ENCODE measurements at regions not wholly inside any gene's neighbourhood (a gene's known extent, or its start where the extent isn't known, plus 50 kb on each side); places are given as distances from the start of the nearest gene placed in this dataset.
A peak's percentile ranks its signal among the peaks of the same experiment; 100 is the strongest.
"Not testable (repeated sequence)": the region's sequence is repeated elsewhere in the genome, so short reads cannot be mapped to it uniquely, and the experiment has no call there.

- WGBS, 2 donors = 60 to 75% methylated on average over 1 of the region's 1 CpG
- Histone ChIP-seq H3K9me3 (no peaks in the 10 kb centered on the region), H3K4me1 (no peaks in the 10 kb centered on the region), H3K4me3 (no peak overlapping the region), H3K27me3 (no peaks in the 10 kb centered on the region), H3K36me3 (no peaks in the 10 kb centered on the region), H3K27ac (no peak overlapping the region)
- intact Hi-C loops (cut with DNase I) = no loop called here
- TF ChIP-seq POLR2A (IDR thresholded peaks at IDR 0.05) = no peak
- TF ChIP-seq CTCF (IDR thresholded peaks at IDR 0.05) = no peak
- DNase-seq = no peak
These were observed 282.0 kb upstream of the MAP2 start for GRCh38 chr2:209141818-209142217.

DNA sequence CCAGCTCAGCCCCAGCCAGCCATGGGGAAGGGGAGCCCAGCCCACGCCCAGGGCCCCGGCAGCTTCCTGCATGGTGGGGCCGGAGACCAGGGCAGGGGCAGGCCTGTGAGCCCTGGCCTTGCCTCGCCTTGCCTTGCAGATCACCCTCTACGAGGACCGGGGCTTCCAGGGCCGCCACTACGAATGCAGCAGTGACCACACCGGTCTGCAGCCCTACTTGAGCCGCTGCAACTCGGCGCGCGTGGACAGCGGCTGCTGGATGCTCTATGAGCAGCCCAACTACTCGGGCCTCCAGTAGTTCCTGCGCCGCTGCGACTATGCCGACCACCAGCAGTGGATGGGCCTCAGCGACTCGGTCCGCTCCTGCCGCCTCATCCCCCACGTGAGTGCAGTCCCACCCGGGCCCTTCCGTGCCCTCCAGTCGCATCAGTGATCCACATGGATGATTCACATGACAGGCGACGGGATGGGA lies 278.6 kb upstream of the MAP2 start:
- H3K9me3 ChIP-seq; H3K27ac ChIP-seq; intact Hi-C loops (cut with DNase I); H3K4me3 ChIP-seq; H3K36me3 ChIP-seq; H3K4me1 ChIP-seq; H3K27me3 ChIP-seq; DNase-seq: not testable (repeated sequence)
- WGBS, 2 donors = 87 to 89% methylated on average over 14 to 27 of the region's 30 CpGs

GRCh38 chr2:209145941-209146681 lies 277.7 kb upstream of the MAP2 start:
- Histone ChIP-seq H3K4me3 (no peak overlapping the region), H3K36me3 (no peaks in the 10 kb centered on the region), H3K27ac (no peak overlapping the region), H3K27me3 (no peaks in the 10 kb centered on the region), H3K4me1 (no peaks in the 10 kb centered on the region), H3K9me3 (no peaks in the 10 kb centered on the region)
- intact Hi-C loops (cut with DNase I) = no loop called here
- TF ChIP-seq CTCF (IDR thresholded peaks at IDR 0.05) (no peak), POLR2A (IDR thresholded peaks at IDR 0.05) (no peak)
- DNase-seq = no peak
- 55 to 66% methylated on average over 6 to 7 of the region's 7 CpGs for WGBS, 2 donors

- Histone ChIP-seq H3K27ac (peak overlapping the region in 1 of 4 donors; percentile 21), H3K27me3 (no peaks in the 10 kb centered on the region), H3K4me1 (no peaks in the 10 kb centered on the region), H3K4me3 (no peak overlapping the region), H3K9me3 (no peaks in the 10 kb centered on the region), H3K36me3 (no peaks in the 10 kb centered on the region)
- TF ChIP-seq CTCF (IDR thresholded peaks at IDR 0.05) (no peak), POLR2A (IDR thresholded peaks at IDR 0.05) (no peak)
- DNase-seq = no peak
- WGBS, 2 donors = 52 to 74% methylated on average over 3 of the region's 3 CpGs
- intact Hi-C loops (cut with DNase I) = no loop called here
These were observed 277.0 kb upstream of the MAP2 start for GRCh38 chr2:209146682-209147320.

DNA sequence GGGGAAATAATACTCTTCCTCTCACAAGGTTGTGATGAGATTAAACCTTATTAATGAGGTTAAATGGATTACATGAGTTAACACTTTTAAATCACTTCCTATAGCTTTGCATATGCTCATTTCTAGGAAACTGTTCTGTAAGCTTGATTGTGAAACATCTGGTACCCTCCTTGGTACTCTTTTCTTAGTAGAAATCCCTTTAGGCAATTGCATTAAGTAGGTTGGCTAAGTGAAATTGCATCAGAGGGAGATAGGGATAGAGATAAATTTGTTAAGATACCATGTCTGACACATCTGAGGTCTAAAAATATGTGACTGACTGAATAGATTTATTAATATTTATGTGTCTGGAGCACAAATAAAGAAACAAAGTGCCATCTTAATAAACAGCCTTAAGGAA lies 275.9 kb upstream of the MAP2 start:
- Histone ChIP-seq H3K4me1 (no peaks in the 10 kb centered on the region), H3K36me3 (no peaks in the 10 kb centered on the region), H3K27me3 (no peaks in the 10 kb centered on the region), H3K27ac (no peak overlapping the region), H3K9me3 (no peaks in the 10 kb centered on the region), H3K4me3 (no peak overlapping the region)
- DNase-seq = no peak
- intact Hi-C loops (cut with DNase I) = no loop called here
- TF ChIP-seq POLR2A (IDR thresholded peaks at IDR 0.05) (no peak), CTCF (IDR thresholded peaks at IDR 0.05) (no peak)

Data from esophagus squamous epithelium (tissue), 5 donors.